ENCODE measurements at regions not wholly inside any gene's neighbourhood (a gene's known extent, or its start where the extent isn't known, plus 50 kb on each side); places are given as distances from the start of the nearest gene placed in this dataset.

GRCh38 chr4:28391877-28392276, 1531.2 kb downstream of the STIM2 start:
- Histone ChIP-seq H3K4me3 (ENCODE audit: low read depth, low read length) (no peak overlapping the region), H3K36me3 (ENCODE audit: control insufficient read depth, insufficient read depth, low read length) (no peaks in the 10 kb centered on the region), H3K27me3 (ENCODE audit: control insufficient read depth, insufficient read depth, low read length) (no peaks in the 10 kb centered on the region)
- DNase-seq (ENCODE audit: low read depth), result no peak
- TF ChIP-seq, protein P1, sequence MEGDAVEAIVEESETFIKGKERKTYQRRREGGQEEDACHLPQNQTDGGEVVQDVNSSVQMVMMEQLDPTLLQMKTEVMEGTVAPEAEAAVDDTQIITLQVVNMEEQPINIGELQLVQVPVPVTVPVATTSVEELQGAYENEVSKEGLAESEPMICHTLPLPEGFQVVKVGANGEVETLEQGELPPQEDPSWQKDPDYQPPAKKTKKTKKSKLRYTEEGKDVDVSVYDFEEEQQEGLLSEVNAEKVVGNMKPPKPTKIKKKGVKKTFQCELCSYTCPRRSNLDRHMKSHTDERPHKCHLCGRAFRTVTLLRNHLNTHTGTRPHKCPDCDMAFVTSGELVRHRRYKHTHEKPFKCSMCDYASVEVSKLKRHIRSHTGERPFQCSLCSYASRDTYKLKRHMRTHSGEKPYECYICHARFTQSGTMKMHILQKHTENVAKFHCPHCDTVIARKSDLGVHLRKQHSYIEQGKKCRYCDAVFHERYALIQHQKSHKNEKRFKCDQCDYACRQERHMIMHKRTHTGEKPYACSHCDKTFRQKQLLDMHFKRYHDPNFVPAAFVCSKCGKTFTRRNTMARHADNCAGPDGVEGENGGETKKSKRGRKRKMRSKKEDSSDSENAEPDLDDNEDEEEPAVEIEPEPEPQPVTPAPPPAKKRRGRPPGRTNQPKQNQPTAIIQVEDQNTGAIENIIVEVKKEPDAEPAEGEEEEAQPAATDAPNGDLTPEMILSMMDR (IDR thresholded peaks at IDR 0.05; ENCODE audit: insufficient read depth, low read length, poor library complexity, severe bottlenecking), result no peak

- Histone ChIP-seq H3K4me3 (ENCODE audit: low read depth, low read length) (no peak overlapping the region), H3K36me3 (ENCODE audit: control insufficient read depth, insufficient read depth, low read length) (no peaks in the 10 kb centered on the region), H3K27me3 (ENCODE audit: control insufficient read depth, insufficient read depth, low read length) (no peaks in the 10 kb centered on the region)
- DNase-seq (ENCODE audit: low read depth), result no peak
- TF ChIP-seq, protein P1 (IDR thresholded peaks at IDR 0.05; ENCODE audit: insufficient read depth, low read length, poor library complexity, severe bottlenecking), result no peak
These were observed 1542.1 kb downstream of the STIM2 start for GRCh38 chr4:28402751-28403150.

- Histone ChIP-seq H3K36me3 (ENCODE audit: control insufficient read depth, insufficient read depth, low read length) (no peaks in the 10 kb centered on the region), H3K4me3 (ENCODE audit: low read depth, low read length) (no peak overlapping the region), H3K27me3 (ENCODE audit: control insufficient read depth, insufficient read depth, low read length) (no peaks in the 10 kb centered on the region)
- DNase-seq (ENCODE audit: low read depth), result no peak
- TF ChIP-seq, protein P1 (IDR thresholded peaks at IDR 0.05; ENCODE audit: insufficient read depth, low read length, poor library complexity, severe bottlenecking), result no peak
These were observed 1560.6 kb downstream of the STIM2 start for GRCh38 chr4:28421221-28421620.

GRCh38 chr4:28426251-28426650, 1565.6 kb downstream of the STIM2 start:
- Histone ChIP-seq H3K36me3 (ENCODE audit: control insufficient read depth, insufficient read depth, low read length) (no peaks in the 10 kb centered on the region), H3K4me3 (ENCODE audit: low read depth, low read length) (no peak overlapping the region), H3K27me3 (ENCODE audit: control insufficient read depth, insufficient read depth, low read length) (no peaks in the 10 kb centered on the region)
- TF ChIP-seq, protein P1 (IDR thresholded peaks at IDR 0.05; ENCODE audit: insufficient read depth, low read length, poor library complexity, severe bottlenecking), result no peak
- DNase-seq (ENCODE audit: low read depth), result no peak

GRCh38 chr4:28427306-28428085, 1566.9 kb downstream of the STIM2 start:
- H3K36me3 ChIP-seq (ENCODE audit: control insufficient read depth, insufficient read depth, low read length), result no peaks in the 10 kb centered on the region
- H3K27me3 ChIP-seq (ENCODE audit: control insufficient read depth, insufficient read depth, low read length), result no peaks in the 10 kb centered on the region
- TF ChIP-seq, protein P1 (IDR thresholded peaks at IDR 0.05; ENCODE audit: insufficient read depth, low read length, poor library complexity, severe bottlenecking), result no peak
- DNase-seq (ENCODE audit: low read depth), result no peak
- no peak overlapping the region for H3K4me3 ChIP-seq (ENCODE audit: low read depth, low read length)
